Ascending aorta (tissue), 2 donors: ENCODE measurements at regions not wholly inside any gene's neighbourhood (a gene's known extent, or its start where the extent isn't known, plus 50 kb on each side); places are given as distances from the start of the nearest gene placed in this dataset.

Source experiments
- DNase-seq, 2 donors: peaks; one replicate each; pipeline ENCODE4 v3.0.0-alpha.2; 2019; ENCODE audit warnings: low spot score in 2 of 2
- H3K27ac ChIP-seq, 2 donors: fragments of 200-600 bp; sonication (generic); one replicate each; pipeline ENCODE4 v1.5.1; 2016 to 2017; ENCODE audit warnings: mild to moderate bottlenecking in 1 of 2
- H3K27me3 ChIP-seq: fragments of 200-600 bp; sonication (generic); one replicate; pipeline ENCODE4 v1.5.1; 2017
- H3K36me3 ChIP-seq, 2 donors: fragments of 200-600 bp; sonication (generic); one replicate each; pipeline ENCODE4 v1.5.1; 2016
- H3K4me1 ChIP-seq, 2 donors: fragments of 200-600 bp; sonication (generic); one replicate each; pipeline ENCODE4 v1.5.1; 2016 to 2017; ENCODE audit warnings: mild to moderate bottlenecking in 1 of 2
- H3K4me3 ChIP-seq, 2 donors: fragments of 200-600 bp; sonication (generic); one replicate each; pipeline ENCODE4 v1.5.1; 2016 to 2017; ENCODE audit warnings: mild to moderate bottlenecking in 1 of 2
- H3K9me3 ChIP-seq, 2 donors: fragments of 200-600 bp; sonication (generic); one replicate each; pipeline ENCODE4 v1.5.1; 2016
- intact Hi-C: fragments of 100-400 bp; cut with DNase I; formaldehyde crosslinking; loops from one replicate; pipeline ENCODE4 v1.15.1; 2023
- TF ChIP-seq, protein P1 (sequence below), 3 experiments: fragments of 200-600 bp in 2 of 3; fragments of 450-650 bp in 1 of 3; sonication (generic) in 2 of 3; IDR thresholded peaks; one replicate each; pipeline ENCODE4 v1.5.1; 2016 to 2019; ENCODE audit warnings: antibody characterized with exemption in 3 of 3, mild to moderate bottlenecking in 1 of 3, moderate library complexity in 1 of 3

DNA sequence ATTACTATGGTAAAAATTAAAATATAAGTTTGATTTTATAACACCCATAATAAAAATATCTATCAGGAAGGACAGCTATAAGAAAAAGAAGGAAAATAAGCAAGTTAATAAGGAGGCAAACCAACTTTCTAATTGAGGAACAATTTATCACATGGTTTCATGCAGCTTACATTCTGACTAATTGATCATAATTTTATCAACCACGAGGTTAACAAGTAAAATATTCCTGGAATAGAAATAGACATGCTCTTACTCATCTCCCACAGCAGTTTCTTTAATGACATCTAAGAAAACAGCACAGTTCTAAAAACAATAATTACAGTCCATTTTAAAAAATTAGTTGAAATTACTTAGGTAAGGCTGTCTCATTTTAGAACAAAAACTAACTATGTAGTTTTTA, 130.8 kb upstream of the KRR1 start:
- TF ChIP-seq, protein P1, sequence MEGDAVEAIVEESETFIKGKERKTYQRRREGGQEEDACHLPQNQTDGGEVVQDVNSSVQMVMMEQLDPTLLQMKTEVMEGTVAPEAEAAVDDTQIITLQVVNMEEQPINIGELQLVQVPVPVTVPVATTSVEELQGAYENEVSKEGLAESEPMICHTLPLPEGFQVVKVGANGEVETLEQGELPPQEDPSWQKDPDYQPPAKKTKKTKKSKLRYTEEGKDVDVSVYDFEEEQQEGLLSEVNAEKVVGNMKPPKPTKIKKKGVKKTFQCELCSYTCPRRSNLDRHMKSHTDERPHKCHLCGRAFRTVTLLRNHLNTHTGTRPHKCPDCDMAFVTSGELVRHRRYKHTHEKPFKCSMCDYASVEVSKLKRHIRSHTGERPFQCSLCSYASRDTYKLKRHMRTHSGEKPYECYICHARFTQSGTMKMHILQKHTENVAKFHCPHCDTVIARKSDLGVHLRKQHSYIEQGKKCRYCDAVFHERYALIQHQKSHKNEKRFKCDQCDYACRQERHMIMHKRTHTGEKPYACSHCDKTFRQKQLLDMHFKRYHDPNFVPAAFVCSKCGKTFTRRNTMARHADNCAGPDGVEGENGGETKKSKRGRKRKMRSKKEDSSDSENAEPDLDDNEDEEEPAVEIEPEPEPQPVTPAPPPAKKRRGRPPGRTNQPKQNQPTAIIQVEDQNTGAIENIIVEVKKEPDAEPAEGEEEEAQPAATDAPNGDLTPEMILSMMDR (IDR thresholded peaks at IDR 0.05): no peak
- Histone ChIP-seq H3K4me3 (no peak overlapping the region), H3K36me3 (no peaks in the 10 kb centered on the region), H3K9me3 (no peaks in the 10 kb centered on the region), H3K27me3 (no peaks in the 10 kb centered on the region), H3K4me1 (no peaks in the 10 kb centered on the region), H3K27ac (no peak overlapping the region)
- intact Hi-C loops: no loop called here
- no peak for DNase-seq

GRCh38 chr12:75641031-75641780, 129.8 kb upstream of the KRR1 start:
- TF ChIP-seq, protein P1 (IDR thresholded peaks at IDR 0.05): no peak
- DNase-seq: no peak
- no peak overlapping the region for H3K27ac ChIP-seq
- H3K36me3 ChIP-seq: no peaks in the 10 kb centered on the region
- H3K9me3 ChIP-seq: no peaks in the 10 kb centered on the region
- no peaks in the 10 kb centered on the region for H3K4me1 ChIP-seq
- intact Hi-C loops: no loop called here
- no peaks in the 10 kb centered on the region for H3K27me3 ChIP-seq
- no peak overlapping the region for H3K4me3 ChIP-seq

DNA sequence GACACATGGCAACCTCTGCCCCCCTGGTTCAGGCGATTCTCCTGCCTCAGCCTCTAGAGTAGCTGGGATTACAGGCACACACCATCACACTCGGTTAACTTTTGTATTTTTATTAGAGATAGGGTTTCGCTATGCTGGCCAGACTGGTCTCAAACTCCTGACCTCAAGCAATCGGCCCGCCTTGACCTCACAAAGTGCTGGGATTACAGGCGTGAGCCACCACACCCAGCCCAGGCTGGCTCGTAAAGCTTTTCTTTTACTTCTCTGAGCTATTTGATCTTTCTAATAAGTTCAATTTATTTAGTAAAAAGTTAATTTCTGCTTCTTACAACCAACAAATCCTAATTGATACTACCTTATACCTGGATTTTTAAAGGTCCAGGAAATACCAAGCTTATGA, 127.4 kb upstream of the KRR1 start:
- no peaks in the 10 kb centered on the region for H3K36me3 ChIP-seq
- no peaks in the 10 kb centered on the region for H3K27me3 ChIP-seq
- intact Hi-C loops: no loop called here
- no peaks in the 10 kb centered on the region for H3K4me1 ChIP-seq
- H3K9me3 ChIP-seq: no peaks in the 10 kb centered on the region
- no peak overlapping the region for H3K4me3 ChIP-seq
- TF ChIP-seq, protein P1 (IDR thresholded peaks at IDR 0.05): no peak
- no peak for DNase-seq
- H3K27ac ChIP-seq: no peak overlapping the region

DNA sequence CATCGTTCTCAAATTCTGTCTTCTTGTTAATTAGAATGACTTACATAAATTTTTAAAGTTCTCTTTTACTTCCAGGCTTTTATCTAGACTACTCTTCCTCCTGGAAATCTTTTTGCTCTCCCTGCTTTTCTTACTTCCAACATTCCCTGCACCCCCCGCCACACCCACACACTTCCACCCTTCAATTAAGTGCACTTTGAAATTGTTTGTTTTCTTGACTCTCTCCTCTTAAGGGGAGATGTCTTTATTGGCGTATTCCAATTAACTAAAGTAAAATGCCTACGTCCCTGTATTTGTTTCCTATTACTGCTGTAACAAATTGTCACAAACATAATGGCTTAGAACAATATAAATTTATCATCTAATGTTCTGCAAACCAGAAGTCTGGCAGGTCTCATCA, 125.2 kb upstream of the KRR1 start:
- Histone ChIP-seq H3K27ac (no peak overlapping the region), H3K27me3 (no peaks in the 10 kb centered on the region), H3K36me3 (no peaks in the 10 kb centered on the region), H3K4me3 (no peak overlapping the region), H3K4me1 (no peaks in the 10 kb centered on the region), H3K9me3 (no peaks in the 10 kb centered on the region)
- DNase-seq: no peak
- intact Hi-C loops: no loop called here
- TF ChIP-seq, protein P1 (IDR thresholded peaks at IDR 0.05): no peak

GRCh38 chr12:75635606-75636444, 124.4 kb upstream of the KRR1 start:
- Histone ChIP-seq H3K4me1 (no peaks in the 10 kb centered on the region), H3K4me3 (no peak overlapping the region), H3K27ac (no peak overlapping the region), H3K27me3 (no peaks in the 10 kb centered on the region), H3K9me3 (no peaks in the 10 kb centered on the region), H3K36me3 (no peaks in the 10 kb centered on the region)
- intact Hi-C loops: no loop called here
- TF ChIP-seq, protein P1 (IDR thresholded peaks at IDR 0.05): no peak
- DNase-seq: no peak
